SU-DHL-6 (cell line): ENCODE measurements at regions not wholly inside any gene's neighbourhood (a gene's known extent, or its start where the extent isn't known, plus 50 kb on each side); places are given as distances from the start of the nearest gene placed in this dataset.

Experiments used
- H2AFZ ChIP-seq: fragments of 200-600 bp; sonication (generic); 2 replicates; pipeline ENCODE4 v1.6.1; 2014; ENCODE audit warnings: low read depth, mild to moderate bottlenecking, moderate library complexity, mixed read lengths, antibody characterized with exemption, low read length; ENCODE audit not compliant: severe bottlenecking
- H3F3A ChIP-seq: fragments of 200-600 bp; shearing (Covaris generic); 2 replicates; pipeline ENCODE4 v1.6.0; 2016; ENCODE audit warnings: antibody characterized with exemption, mild to moderate bottlenecking; ENCODE audit not compliant: insufficient read depth
- H3K27ac ChIP-seq: fragments of 200-600 bp; sonication (generic); 2 replicates; pipeline ENCODE4 v1.5.1; 2016; ENCODE audit warnings: low read depth, mild to moderate bottlenecking, low read length, moderate library complexity, mixed read lengths
- H3K27me3 ChIP-seq: fragments of 200-600 bp; sonication (generic), shearing (Covaris generic); 2 replicates; pipeline ENCODE4 v1.6.0; 2014; ENCODE audit warnings: mild to moderate bottlenecking, low read length
- H3K36me3 ChIP-seq: fragments of 200-600 bp; sonication (generic); 2 replicates; pipeline ENCODE4 v1.6.1; 2014; ENCODE audit warnings: mild to moderate bottlenecking, low read length, mixed read lengths
- H3K4me2 ChIP-seq: fragments of 300-600, 200-600 bp; shearing (Covaris generic), sonication (generic); 2 replicates; pipeline ENCODE4 v1.6.0; 2014; ENCODE audit warnings: low read length, low read depth, mild to moderate bottlenecking; ENCODE audit not compliant: poor library complexity, severe bottlenecking
- H3K4me3 ChIP-seq: fragments of 200-600 bp; sonication (generic); 2 replicates; pipeline ENCODE4 v1.5.1; 2014; ENCODE audit warnings: antibody characterized with exemption, low read length, mild to moderate bottlenecking, mixed read lengths; ENCODE audit not compliant: insufficient read depth, poor library complexity, severe bottlenecking
- H3K79me2 ChIP-seq: fragments of 200-600 bp; sonication (generic); 2 replicates; pipeline ENCODE4 v1.6.1; 2014; ENCODE audit warnings: mild to moderate bottlenecking, low read length, moderate library complexity; ENCODE audit not compliant: insufficient read depth
- H3K9ac ChIP-seq: fragments of 200-600 bp; sonication (generic); 2 replicates; pipeline ENCODE4 v1.7.0; 2014; ENCODE audit warnings: mild to moderate bottlenecking, low read length
- H3K9me2 ChIP-seq: fragments of 200-600 bp; sonication (generic); replicated peaks from 2 replicates; pipeline ENCODE4 v1.6.1; 2014; ENCODE audit warnings: low read length; ENCODE audit not compliant: insufficient read depth
- H3K9me3 ChIP-seq: fragments of 200-600 bp; sonication (generic); 2 replicates; pipeline ENCODE4 v1.6.1; 2014; ENCODE audit warnings: low read length, mixed read lengths; ENCODE audit not compliant: insufficient read depth
- H4K20me1 ChIP-seq: fragments of 200-600 bp; sonication (generic); 2 replicates; pipeline ENCODE4 v1.6.1; 2014; ENCODE audit warnings: low read depth, mild to moderate bottlenecking, antibody characterized with exemption, low read length, moderate library complexity, mixed read lengths
- CTCF ChIP-seq: fragments of 200-600 bp; sonication (generic); IDR thresholded peaks from one replicate; pipeline ENCODE4 v1.5.1; 2017; ENCODE audit warnings: antibody characterized with exemption, mild to moderate bottlenecking, low read length, moderate library complexity; ENCODE audit not compliant: insufficient read depth, poor library complexity, severe bottlenecking
- EZH2phosphoT487 ChIP-seq: fragments of 200-600 bp; sonication (generic), shearing (Covaris generic); conservative IDR thresholded peaks from 2 replicates; pipeline ENCODE4 v1.6.1; 2018; ENCODE audit warnings: mild to moderate bottlenecking, antibody characterized with exemption, low read length, moderate library complexity, mixed read lengths

DNA sequence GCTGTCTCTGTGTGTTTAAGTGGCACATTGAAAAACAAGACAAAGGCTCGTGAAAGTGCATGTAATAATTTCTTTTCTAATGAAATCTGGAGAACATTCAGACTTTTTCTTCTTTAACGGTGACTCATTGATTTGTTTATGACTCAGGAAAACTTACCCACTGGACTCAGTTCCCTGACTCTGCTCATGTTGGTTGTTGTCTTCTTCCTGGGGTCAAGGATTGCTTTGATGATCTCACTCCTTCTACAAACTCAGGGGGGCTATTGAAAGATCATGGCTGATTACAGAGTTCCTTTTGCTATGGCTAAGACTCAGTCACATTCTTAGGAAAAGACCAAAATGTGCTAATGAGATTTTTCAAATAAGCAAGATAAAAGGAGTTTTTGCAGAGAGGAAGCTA, 141.1 kb upstream of the DAP start:
- no peaks in the 10 kb centered on the region for H3K36me3 ChIP-seq
- no peak overlapping the region for H2AFZ ChIP-seq
- H4K20me1 ChIP-seq, result no peaks in the 10 kb centered on the region

DNA sequence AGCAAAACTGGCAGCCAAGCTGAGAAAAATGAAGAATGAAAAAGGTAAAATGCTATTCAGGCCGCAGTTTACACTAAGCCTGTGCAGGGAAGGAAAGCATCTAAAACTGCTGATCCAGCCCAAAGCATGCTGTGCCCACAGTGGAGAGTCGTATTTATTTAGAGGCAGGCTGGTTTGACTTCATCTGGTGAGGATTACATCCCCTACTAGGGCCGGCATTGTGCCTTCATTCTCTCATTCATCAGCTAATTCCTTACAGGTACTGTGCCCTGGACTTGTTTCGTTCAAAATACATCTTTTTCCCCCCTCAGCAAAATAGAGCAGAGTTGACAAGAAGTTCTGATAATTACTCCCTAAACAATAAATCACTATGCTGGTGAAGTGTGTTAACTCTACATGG, 137.5 kb upstream of the DAP start:
- H4K20me1 ChIP-seq, result no peaks in the 10 kb centered on the region
- no peak for TF ChIP-seq CTCF
- TF ChIP-seq EZH2phosphoT487, result no peak
- H3K4me2 ChIP-seq, result no peak overlapping the region
- no peak overlapping the region for H3K4me3 ChIP-seq
- no peaks in the 10 kb centered on the region for H3F3A ChIP-seq
- no peak overlapping the region for H3K27ac ChIP-seq
- H3K27me3 ChIP-seq, result no peaks in the 10 kb centered on the region
- H3K9ac ChIP-seq, result no peak overlapping the region
- H3K9me3 ChIP-seq, result no peaks in the 10 kb centered on the region
- no peaks in the 10 kb centered on the region for H3K79me2 ChIP-seq
- no peak overlapping the region for H2AFZ ChIP-seq
- H3K9me2 ChIP-seq, result no peaks in the 10 kb centered on the region
- H3K36me3 ChIP-seq, result no peaks in the 10 kb centered on the region

More for the DNA sequence above, 141.1 kb upstream of the DAP start:
- no peaks in the 10 kb centered on the region for H3K79me2 ChIP-seq
- no peak overlapping the region for H3K9ac ChIP-seq
- H3K9me3 ChIP-seq, result no peaks in the 10 kb centered on the region
- H3F3A ChIP-seq, result no peaks in the 10 kb centered on the region
- H3K27me3 ChIP-seq, result no peaks in the 10 kb centered on the region
- no peak overlapping the region for H3K27ac ChIP-seq
- no peaks in the 10 kb centered on the region for H3K9me2 ChIP-seq
- H3K4me3 ChIP-seq, result no peak overlapping the region
- TF ChIP-seq EZH2phosphoT487 (no peak), CTCF (no peak)
- H3K4me2 ChIP-seq, result no peak overlapping the region

- H4K20me1 ChIP-seq, result no peaks in the 10 kb centered on the region
- H3K4me2 ChIP-seq, result no peak overlapping the region
- H3K4me3 ChIP-seq, result no peak overlapping the region
- H3K9me3 ChIP-seq, result no peaks in the 10 kb centered on the region
- H3K27me3 ChIP-seq, result no peaks in the 10 kb centered on the region
- H2AFZ ChIP-seq, result no peak overlapping the region
- no peak for TF ChIP-seq EZH2phosphoT487
- TF ChIP-seq CTCF, result no peak
- H3K9me2 ChIP-seq, result no peaks in the 10 kb centered on the region
- H3K79me2 ChIP-seq, result no peaks in the 10 kb centered on the region
- no peak overlapping the region for H3K27ac ChIP-seq
- no peaks in the 10 kb centered on the region for H3F3A ChIP-seq
- no peaks in the 10 kb centered on the region for H3K36me3 ChIP-seq
- H3K9ac ChIP-seq, result no peak overlapping the region
Observed at GRCh38 chr5:10896016-10896415, 135.0 kb upstream of the DAP start.
